ENCODE measurements at regions not wholly inside any gene's neighbourhood (a gene's known extent, or its start where the extent isn't known, plus 50 kb on each side); places are given as distances from the start of the nearest gene placed in this dataset.

- DNase-seq (ENCODE audit: low read depth in 2 of 2): no peak
Observed at GRCh38 chr18:47547539-47548202, 296.2 kb upstream of the SKOR2 start.

GRCh38 chr18:47545613-47546012 lies 294.2 kb upstream of the SKOR2 start:
- no peak for DNase-seq (ENCODE audit: low read depth in 2 of 2)

- DNase-seq (ENCODE audit: low read depth in 2 of 2): no peak
Observed at GRCh38 chr18:47543080-47543479, 291.6 kb upstream of the SKOR2 start.

GRCh38 chr18:47542551-47542950 lies 291.1 kb upstream of the SKOR2 start:
- DNase-seq (ENCODE audit: low read depth in 2 of 2): no peak

GRCh38 chr18:47531717-47532116 lies 280.3 kb upstream of the SKOR2 start:
- DNase-seq (ENCODE audit: low read depth in 2 of 2): no peak

DNA sequence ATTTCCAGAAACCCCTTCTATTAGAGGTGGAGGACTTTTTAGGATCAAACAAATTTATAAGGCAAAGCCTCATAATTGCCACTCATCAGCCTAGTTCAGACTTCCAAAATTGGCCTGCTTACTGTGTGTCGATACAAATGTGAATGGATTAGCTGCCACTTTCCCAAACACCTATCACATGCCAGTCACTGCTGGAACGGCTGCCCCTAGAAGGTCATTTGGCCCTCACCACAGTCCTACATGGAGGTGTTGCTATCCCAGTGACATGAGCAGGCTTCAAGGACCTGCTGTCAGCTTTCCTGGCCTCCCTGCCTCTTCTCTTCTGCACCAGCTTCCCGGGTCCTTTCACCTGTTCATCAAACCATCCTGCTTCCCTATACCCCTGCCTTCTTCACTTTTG lies 279.2 kb upstream of the SKOR2 start:
- DNase-seq (ENCODE audit: low read depth in 2 of 2): no peak

- DNase-seq (ENCODE audit: low read depth in 2 of 2): no peak
Observed at GRCh38 chr18:47528343-47528742, 276.9 kb upstream of the SKOR2 start.

- DNase-seq (ENCODE audit: low read depth in 2 of 2): no peak
Observed at GRCh38 chr18:47526147-47526546, 274.7 kb upstream of the SKOR2 start.

DNA sequence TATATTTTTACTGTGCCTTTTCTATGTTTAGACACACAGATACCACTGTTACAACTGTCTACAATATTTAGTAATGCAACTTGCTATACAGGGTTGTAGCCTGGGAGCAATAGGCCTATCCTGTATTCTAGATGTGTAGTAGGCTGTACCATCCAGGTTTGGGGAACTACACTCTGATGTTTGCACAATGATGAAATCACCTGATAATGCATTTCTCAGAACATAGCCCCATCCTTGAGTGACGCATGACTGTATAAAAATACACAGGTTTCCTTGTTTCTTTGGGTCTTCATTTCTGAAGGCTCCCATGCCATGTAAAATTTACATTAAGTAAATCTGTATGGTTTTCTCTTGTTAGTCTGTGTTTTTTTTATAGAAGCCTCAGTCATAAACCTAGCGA lies 270.9 kb upstream of the SKOR2 start:
- DNase-seq (ENCODE audit: low read depth in 2 of 2): no peak

DNA sequence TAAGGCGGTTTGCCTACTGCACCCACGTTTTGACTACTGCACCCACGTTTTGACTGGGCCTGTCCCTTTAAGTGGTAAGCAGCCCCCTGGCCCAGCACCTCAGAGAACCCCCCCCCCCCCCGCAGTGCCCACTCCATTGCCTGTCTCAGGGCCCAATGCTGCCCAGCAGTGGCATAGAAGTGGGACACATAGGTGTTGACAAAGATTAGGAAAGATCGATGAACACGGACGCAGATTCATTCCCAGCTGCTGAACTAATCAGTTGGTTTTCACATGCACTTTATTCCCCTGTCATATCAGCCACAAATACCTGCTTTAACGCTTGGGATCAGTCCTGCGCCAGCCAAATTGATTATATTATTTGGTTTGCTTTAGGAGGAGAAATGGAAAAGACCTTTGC lies 268.8 kb upstream of the SKOR2 start:
- DNase-seq (ENCODE audit: low read depth in 2 of 2): no peak

DNA sequence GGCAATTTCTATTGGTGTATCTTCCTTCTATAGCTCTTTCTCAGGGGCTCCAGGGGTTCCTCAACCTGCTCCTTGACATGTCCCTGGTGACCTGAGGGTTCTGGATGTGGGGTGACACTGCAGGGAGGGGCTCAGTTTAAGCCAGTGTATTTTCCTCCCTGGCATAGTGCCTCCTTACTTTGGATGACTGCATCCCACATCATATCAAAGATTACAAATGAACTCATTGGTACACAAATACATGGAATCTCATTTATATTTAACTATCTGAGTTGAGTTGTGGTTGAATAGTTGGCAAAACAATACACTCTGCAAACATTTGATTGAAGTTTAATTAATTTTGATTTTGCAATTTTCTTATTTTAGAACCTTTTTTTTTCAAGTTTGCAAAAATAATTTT lies 268.2 kb upstream of the SKOR2 start:
- no peak for DNase-seq (ENCODE audit: low read depth in 2 of 2)

DNA sequence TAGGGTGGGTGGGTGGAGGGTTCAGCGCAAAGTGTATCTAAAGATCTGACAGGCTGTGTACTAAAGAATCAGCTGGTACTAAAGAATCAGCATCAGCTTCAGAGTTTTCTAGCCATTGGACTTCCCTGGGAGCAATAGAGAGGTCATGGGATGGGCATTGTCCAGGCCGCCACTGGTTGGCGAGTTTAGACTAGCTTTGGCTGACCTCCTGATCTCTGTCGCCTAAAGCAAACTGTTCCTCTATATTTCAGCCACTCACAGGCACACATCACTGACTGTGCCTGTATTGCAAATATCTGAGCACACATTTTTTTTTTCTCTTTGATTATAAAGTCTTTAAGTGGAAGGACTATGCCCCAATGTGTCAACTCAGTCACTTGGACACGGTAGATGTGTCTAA lies 267.8 kb upstream of the SKOR2 start:
- DNase-seq (ENCODE audit: low read depth in 2 of 2): no peak

DNA sequence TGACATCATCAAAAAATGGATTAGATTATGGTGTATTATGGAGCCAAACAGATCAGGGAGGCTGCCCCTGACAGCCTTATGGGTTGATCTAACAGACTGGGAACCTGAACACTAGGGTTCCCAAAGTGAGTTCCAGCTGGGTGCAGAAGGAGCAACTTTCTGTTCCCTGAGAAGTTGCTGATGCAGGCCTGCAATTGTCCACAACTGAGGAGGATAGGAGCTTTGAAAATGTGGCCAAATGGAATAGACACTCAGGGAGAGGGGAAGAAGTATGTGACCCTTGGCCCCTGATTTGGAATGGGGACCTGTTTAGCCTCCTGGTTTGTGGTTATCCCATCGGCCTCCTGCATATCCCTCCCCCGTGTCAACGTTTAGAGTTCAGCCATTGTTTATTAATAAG lies 262.2 kb upstream of the SKOR2 start:
- no peak for DNase-seq (ENCODE audit: low read depth in 2 of 2)

- DNase-seq (ENCODE audit: low read depth in 2 of 2): no peak
Observed at GRCh38 chr18:47512726-47513435, 261.4 kb upstream of the SKOR2 start.

DNA sequence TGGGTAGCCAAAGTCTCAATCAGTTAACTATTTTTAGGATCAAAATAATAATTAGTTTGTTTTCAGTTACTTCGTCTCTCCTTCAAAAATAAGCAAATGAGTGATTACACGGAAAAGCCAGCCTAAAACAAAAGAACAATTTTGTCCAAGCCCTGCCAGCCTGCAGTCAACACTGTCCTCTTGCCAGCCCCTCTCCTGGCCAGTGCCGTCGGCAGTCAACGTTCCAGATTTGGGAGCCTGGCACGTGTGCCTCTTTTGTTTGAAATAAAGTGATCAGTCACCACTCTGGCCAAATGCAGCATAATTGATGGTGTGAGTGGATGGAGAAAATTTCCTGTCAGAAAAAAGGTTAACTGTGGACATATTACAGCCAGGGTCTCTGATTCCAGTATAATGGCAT lies 260.6 kb upstream of the SKOR2 start:
- DNase-seq (ENCODE audit: low read depth in 2 of 2): no peak

DNA sequence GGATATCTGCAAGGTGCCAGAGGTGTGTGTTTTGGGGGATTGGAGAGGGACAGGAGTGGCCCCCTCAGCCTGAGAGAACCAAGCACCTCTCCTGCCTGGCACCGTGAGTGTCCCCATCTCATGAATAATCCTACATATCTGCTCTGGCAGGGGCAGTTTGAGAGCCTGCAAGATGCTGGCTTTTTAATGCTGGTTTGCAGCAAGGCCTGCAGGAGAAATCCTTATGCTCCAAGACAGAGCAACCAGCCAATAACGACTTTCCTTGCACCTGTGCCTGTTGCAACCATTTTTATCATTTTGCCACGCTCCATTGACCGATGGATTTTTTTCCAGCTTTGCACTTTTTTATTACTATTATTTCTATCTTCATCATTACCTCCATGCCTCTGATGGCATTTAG lies 259.4 kb upstream of the SKOR2 start:
- no peak for DNase-seq (ENCODE audit: low read depth in 2 of 2)

DNA sequence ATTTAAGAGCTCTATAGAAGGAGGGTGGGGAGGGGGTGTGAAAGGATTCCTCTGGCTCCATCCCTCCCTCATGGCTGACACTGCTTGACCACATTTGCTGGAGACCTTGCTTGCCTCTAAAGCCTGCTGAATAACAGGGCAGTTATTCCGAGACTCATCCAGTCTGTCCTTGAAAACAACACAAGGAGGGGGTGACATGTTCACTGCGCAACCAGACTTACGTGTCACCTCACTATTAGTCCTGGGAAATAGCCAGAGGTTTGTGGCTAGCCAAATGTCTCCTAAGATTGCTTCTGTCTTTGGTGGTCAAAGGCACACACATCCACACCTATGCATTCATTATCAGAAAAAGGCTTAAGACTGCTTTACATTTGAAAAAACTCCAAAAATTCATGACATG lies 256.2 kb upstream of the SKOR2 start:
- no peak for DNase-seq (ENCODE audit: low read depth in 2 of 2)

DNA sequence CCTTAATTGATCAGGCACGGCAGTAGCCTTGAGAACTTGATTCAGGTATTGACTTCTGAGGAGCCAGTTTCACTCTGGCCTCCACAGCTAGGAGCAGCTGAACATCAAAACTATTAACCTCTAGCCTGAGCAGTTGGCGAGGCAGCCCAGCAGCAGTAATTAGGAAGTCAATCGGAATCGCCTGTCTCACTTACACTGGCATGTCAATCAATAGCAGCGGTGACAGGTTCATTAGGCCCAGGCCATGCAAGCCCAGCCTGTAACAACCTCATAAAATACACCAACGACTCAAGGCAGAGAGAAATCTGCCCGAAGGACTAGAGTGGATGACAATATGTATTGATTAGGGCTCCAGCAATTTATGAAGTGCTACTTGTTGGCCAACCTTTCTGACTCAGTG lies 255.4 kb upstream of the SKOR2 start:
- DNase-seq (ENCODE audit: low read depth in 2 of 2): no peak

DNA sequence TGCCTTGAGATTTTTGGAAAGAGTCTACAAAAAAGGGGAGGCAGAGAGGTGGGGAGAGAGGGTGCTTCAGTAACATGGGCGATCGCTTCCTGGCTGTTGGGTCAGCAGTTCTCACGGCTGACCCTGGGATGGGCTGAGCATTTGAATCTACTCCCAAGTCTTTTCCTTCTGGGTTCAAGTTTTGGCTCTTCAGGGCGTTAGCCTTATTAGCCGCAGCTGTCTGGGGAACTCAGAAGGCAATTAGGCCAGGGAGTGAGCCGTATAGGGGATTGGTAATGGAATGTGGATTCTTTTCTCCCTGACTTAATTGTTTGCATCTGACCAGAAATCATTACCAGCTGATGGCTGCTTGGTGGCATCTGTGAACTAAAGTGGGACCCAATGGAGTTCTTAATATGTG lies 250.5 kb upstream of the SKOR2 start:
- no peak for DNase-seq (ENCODE audit: low read depth in 2 of 2)

GRCh38 chr18:47500930-47501329 lies 249.5 kb upstream of the SKOR2 start:
- DNase-seq (ENCODE audit: low read depth in 2 of 2): no peak

DNA sequence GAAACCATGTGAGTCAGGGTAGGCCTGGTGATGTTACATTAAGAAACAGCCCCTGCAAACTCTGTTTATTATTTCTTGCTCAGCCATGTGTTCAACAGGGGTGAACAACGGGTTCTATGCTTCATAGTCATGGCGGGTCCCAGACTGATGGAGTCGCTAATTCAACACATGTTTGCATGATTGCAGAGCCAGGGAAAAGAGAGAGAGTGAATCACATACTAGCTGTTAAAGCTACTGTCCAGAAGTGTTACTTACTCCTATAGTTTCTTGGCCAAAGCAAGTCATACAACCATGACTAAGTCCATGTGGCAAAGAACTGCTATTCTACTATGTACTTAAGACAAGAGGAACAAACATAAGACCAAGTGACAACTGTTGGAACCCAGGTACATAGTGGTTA lies 241.2 kb upstream of the SKOR2 start:
- no peak for DNase-seq (ENCODE audit: low read depth in 2 of 2)

DNA sequence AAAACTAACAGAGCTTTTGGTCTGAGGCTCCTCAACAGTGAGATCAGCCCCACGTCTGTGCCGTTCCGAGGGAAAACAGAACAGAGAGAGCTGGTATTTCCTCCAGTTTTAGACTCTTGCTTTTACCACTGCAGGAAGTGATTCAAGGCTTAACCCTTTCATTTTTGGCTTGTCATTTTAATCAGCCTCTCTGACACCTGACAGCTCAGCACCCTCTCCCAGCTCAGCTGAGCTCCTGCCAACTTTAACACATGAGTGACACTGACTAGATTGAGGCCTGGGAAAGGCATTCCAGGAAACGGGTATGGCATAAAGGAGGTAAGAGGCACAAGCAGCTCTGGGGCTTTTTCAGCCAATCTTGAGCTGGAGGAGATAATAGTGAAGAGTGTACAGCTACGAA lies 239.4 kb upstream of the SKOR2 start:
- no peak for DNase-seq (ENCODE audit: low read depth in 2 of 2)

- DNase-seq (ENCODE audit: low read depth in 2 of 2): no peak
Observed at GRCh38 chr18:47485221-47485797, 233.8 kb upstream of the SKOR2 start.

DNA sequence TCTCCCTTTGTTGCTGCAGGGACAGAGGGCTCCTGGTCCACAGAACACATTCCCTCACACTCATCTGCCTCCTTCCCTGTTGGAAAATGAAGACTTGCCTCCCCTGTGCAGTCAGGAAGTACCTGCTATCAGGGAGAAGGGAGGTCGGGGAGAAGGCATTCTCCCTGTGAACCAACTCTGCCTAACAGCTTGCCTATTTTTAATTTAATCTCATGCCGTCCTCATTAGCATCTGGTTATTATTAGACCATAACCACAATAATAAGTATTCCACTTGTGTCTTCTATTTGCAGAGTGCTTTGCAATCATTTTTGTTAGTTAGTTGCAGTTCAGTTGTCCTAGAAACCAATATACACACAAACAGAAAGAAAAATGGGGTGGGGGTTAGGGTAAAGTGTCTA lies 232.6 kb upstream of the SKOR2 start:
- no peak for DNase-seq (ENCODE audit: low read depth in 2 of 2)

All from stimulated activated CD8-positive, alpha-beta memory T cell treated with anti-CD3 and anti-CD28 coated beads, Interleukin-7, amount 100 ng/mL, for 1 hour (primary cell).